ENCODE measurements at regions not wholly inside any gene's neighbourhood (a gene's known extent, or its start where the extent isn't known, plus 50 kb on each side); places are given as distances from the start of the nearest gene placed in this dataset.

DNA sequence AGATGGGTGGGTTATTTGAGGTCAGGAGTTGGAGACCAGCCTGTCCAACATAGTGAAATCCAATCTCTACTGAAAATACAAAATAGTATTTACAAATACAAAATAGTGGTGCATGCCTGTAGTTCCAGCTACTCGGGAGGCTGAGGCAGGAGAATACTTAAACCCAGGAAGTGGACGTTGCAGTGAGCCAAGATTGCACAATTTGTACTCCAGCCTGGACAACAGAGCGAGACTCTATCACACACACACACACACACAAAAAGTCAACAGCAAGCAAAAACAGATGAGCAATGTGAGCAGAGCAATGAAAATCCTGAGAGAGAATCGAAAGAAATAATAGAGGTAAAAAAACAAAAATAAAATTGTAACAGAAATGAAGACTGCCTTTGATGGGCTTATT is 168.8 kb downstream of the PCDH18 start:
- TF ChIP-seq, protein P1, sequence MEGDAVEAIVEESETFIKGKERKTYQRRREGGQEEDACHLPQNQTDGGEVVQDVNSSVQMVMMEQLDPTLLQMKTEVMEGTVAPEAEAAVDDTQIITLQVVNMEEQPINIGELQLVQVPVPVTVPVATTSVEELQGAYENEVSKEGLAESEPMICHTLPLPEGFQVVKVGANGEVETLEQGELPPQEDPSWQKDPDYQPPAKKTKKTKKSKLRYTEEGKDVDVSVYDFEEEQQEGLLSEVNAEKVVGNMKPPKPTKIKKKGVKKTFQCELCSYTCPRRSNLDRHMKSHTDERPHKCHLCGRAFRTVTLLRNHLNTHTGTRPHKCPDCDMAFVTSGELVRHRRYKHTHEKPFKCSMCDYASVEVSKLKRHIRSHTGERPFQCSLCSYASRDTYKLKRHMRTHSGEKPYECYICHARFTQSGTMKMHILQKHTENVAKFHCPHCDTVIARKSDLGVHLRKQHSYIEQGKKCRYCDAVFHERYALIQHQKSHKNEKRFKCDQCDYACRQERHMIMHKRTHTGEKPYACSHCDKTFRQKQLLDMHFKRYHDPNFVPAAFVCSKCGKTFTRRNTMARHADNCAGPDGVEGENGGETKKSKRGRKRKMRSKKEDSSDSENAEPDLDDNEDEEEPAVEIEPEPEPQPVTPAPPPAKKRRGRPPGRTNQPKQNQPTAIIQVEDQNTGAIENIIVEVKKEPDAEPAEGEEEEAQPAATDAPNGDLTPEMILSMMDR (conservative IDR thresholded peaks at IDR 0.05; ENCODE audit: low read depth, low read length), result no peak
- 0 out of 2 replicates have a peak, but pooled peaks have one; percentile 10 for TF ChIP-seq CEBPB (IDR thresholded peaks at IDR 0.05; ENCODE audit: low read depth, low read length)
- TF ChIP-seq POLR2A (IDR thresholded peaks at IDR 0.05; ENCODE audit: low read depth, low read length), result no peak
- no peak for TF ChIP-seq RAD21 (IDR thresholded peaks at IDR 0.05; ENCODE audit: low read length)
- TF ChIP-seq USF2 (IDR thresholded peaks at IDR 0.05; ENCODE audit: low read depth, low read length), result no peak
- no peak for TF ChIP-seq MXI1 (IDR thresholded peaks at IDR 0.05; ENCODE audit: borderline replicate concordance, low read depth, low read length)
- TF ChIP-seq NFE2L2 (IDR thresholded peaks at IDR 0.05; ENCODE audit: low read depth, low read length), result no peak
- no peak for TF ChIP-seq RCOR1 (IDR thresholded peaks at IDR 0.05; ENCODE audit: insufficient replicate concordance, low read length)

Measured in IMR-90 (cell line).